GM20431 (cell line): ENCODE measurements at regions not wholly inside any gene's neighbourhood (a gene's known extent, or its start where the extent isn't known, plus 50 kb on each side); places are given as distances from the start of the nearest gene placed in this dataset.
"Not testable (repeated sequence)": the region's sequence is repeated elsewhere in the genome, so short reads cannot be mapped to it uniquely, and the experiment has no call there.

Source experiments
- in situ Hi-C: fragments of 300-500 bp; cut with MseI, MboI; formaldehyde crosslinking; loops from one replicate; pipeline ENCODE4 v1.15.0; 2020; ENCODE audit warnings: low sequenced_read_pairs; ENCODE audit not compliant: unreplicated experiment

- in situ Hi-C loops, result not testable (repeated sequence)
Observed at GRCh38 chr16:86233506-86233905, 276.8 kb upstream of the FOXF1 start.

- in situ Hi-C loops, result no loop called here
Observed at GRCh38 chr16:86239381-86239780, 270.9 kb upstream of the FOXF1 start.

GRCh38 chr16:86240716-86241363 lies 269.5 kb upstream of the FOXF1 start:
- in situ Hi-C loops, result no loop called here

GRCh38 chr16:86241681-86242080 lies 268.6 kb upstream of the FOXF1 start:
- in situ Hi-C loops, result no loop called here

GRCh38 chr16:86242244-86243122 lies 267.8 kb upstream of the FOXF1 start:
- in situ Hi-C loops, result no loop called here

GRCh38 chr16:86243123-86243473 lies 267.2 kb upstream of the FOXF1 start:
- in situ Hi-C loops, result no loop called here

GRCh38 chr16:86243571-86244154 lies 266.7 kb upstream of the FOXF1 start:
- in situ Hi-C loops, result no loop called here

GRCh38 chr16:86244158-86244557 lies 266.2 kb upstream of the FOXF1 start:
- in situ Hi-C loops, result no loop called here

- in situ Hi-C loops, result no loop called here
Observed at GRCh38 chr16:86244936-86245335, 265.4 kb upstream of the FOXF1 start.

- in situ Hi-C loops, result no loop called here
Observed at GRCh38 chr16:86245351-86245750, 265.0 kb upstream of the FOXF1 start.

GRCh38 chr16:86245895-86246294 lies 264.4 kb upstream of the FOXF1 start:
- in situ Hi-C loops, result no loop called here

GRCh38 chr16:86248310-86248905 lies 261.9 kb upstream of the FOXF1 start:
- in situ Hi-C loops, result no loop called here

- in situ Hi-C loops, result no loop called here
Observed at GRCh38 chr16:86249631-86250030, 260.7 kb upstream of the FOXF1 start.

- in situ Hi-C loops, result no loop called here
Observed at GRCh38 chr16:86251682-86252081, 258.6 kb upstream of the FOXF1 start.

GRCh38 chr16:86252596-86252995 lies 257.7 kb upstream of the FOXF1 start:
- in situ Hi-C loops, result no loop called here

GRCh38 chr16:86255966-86256365 lies 254.4 kb upstream of the FOXF1 start:
- in situ Hi-C loops, result no loop called here

GRCh38 chr16:86256995-86257394 lies 253.3 kb upstream of the FOXF1 start:
- in situ Hi-C loops, result no loop called here

- in situ Hi-C loops, result no loop called here
Observed at GRCh38 chr16:86257546-86257945, 252.8 kb upstream of the FOXF1 start.

- in situ Hi-C loops, result no loop called here
Observed at GRCh38 chr16:86258713-86259112, 251.6 kb upstream of the FOXF1 start.

GRCh38 chr16:86259499-86259898 lies 250.8 kb upstream of the FOXF1 start:
- in situ Hi-C loops, result no loop called here

GRCh38 chr16:86261379-86261778 lies 248.9 kb upstream of the FOXF1 start:
- in situ Hi-C loops, result no loop called here
